K562 (cell line): ENCODE measurements at regions not wholly inside any gene's neighbourhood (a gene's known extent, or its start where the extent isn't known, plus 50 kb on each side); places are given as distances from the start of the nearest gene placed in this dataset.

Source experiments
- ATAC-seq: fragments of 200-7000 bp; cut with Tn5 transposase; 3 replicates; pipeline ENCODE4 v1.9.1; 2020; ENCODE audit warnings: moderate library complexity
- BruUV-seq: library from RNA; stranded (reverse); fragments of 400-500 nt; replicated peaks from 2 replicates; lab custom pipeline; 2021; lab: Mats Ljungman, UMichigan
- CTCF ChIA-PET: fragments of 300-600 bp; formaldehyde crosslinking; extraction: SDS; loops from one replicate; lab custom pipeline; 2021; ENCODE audit warnings: low intra/inter-chr PET ratio; lab: Yijun Ruan, JAX
- POLR2A ChIA-PET: fragments of 300-600, 350-650 bp; sonication (Branson Sonifier 250); formaldehyde crosslinking; extraction: SDS; loops from one replicate; lab custom pipeline; 2021; ENCODE audit warnings: antibody characterized with exemption, inconsistent platforms; lab: Yijun Ruan, JAX
- DNase-seq, 4 experiments: peaks; one replicate each; pipeline versions ENCODE4 v3.0.0 to v3.0.0-alpha.2; 2011 to 2018; ENCODE audit warnings: low spot score in 3 of 4, mixed read lengths in 3 of 4; ENCODE audit errors: extremely low read depth in 1 of 4
- FAIRE-seq: peaks from 2 replicates; lab custom pipeline; 2011; peaks lifted over from hg19 to GRCh38; lab: Jason Lieb, UNC
- H2AFZ ChIP-seq: 2 replicates; pipeline ENCODE4 v1.6.0; 2011; ENCODE audit warnings: low read depth, low read length, control low read depth, inconsistent platforms
- H3K27ac ChIP-seq: fragments of 200-600 bp; 3 replicates; pipeline ENCODE4 v1.8.0; 2011; ENCODE audit warnings: low read depth, mild to moderate bottlenecking, control low read depth, inconsistent platforms, low read length, moderate library complexity, mixed read lengths; ENCODE audit errors: extremely low read depth
- H3K27me3 ChIP-seq, 2 experiments: fragments of 300-600 bp in 1 of 2; 2 replicates in 1 of 2; 3 replicates in 1 of 2; pipeline versions ENCODE4 v1.6.0 to v1.8.0; 2011; ENCODE audit warnings: inconsistent platforms in 2 of 2, low read length in 2 of 2, mild to moderate bottlenecking in 1 of 2, mixed read lengths in 1 of 2, moderate library complexity in 1 of 2; ENCODE audit not compliant: control insufficient read depth in 2 of 2, insufficient read depth in 2 of 2
- H3K36me3 ChIP-seq: fragments of 300-600 bp; 3 replicates; pipeline ENCODE4 v1.8.0; 2011; ENCODE audit warnings: mild to moderate bottlenecking, low read length, inconsistent platforms; ENCODE audit not compliant: control insufficient read depth, insufficient read depth
- H3K4me1 ChIP-seq, 2 experiments: fragments of 200-600 bp in 1 of 2; replicated peaks in 1 of 2; 2 replicates in 1 of 2; 3 replicates in 1 of 2; pipeline versions ENCODE4 v1.5.1 to v1.8.0; 2011; ENCODE audit warnings: inconsistent platforms in 2 of 2, low read length in 2 of 2, mild to moderate bottlenecking in 1 of 2, mixed read lengths in 1 of 2, moderate library complexity in 1 of 2; ENCODE audit not compliant: control insufficient read depth in 2 of 2, insufficient read depth in 2 of 2
- H3K4me2 ChIP-seq: 2 replicates; pipeline ENCODE4 v1.6.1; 2011; ENCODE audit warnings: low read length, control low read depth, inconsistent platforms, mixed read lengths; ENCODE audit not compliant: insufficient read depth
- H3K4me3 ChIP-seq: fragments of 200-600 bp; sonication (generic), shearing (Covaris generic); 2 replicates; pipeline ENCODE4 v1.5.1; 2016; ENCODE audit warnings: control low read depth, inconsistent platforms
- H3K79me2 ChIP-seq: fragments of 200-600 bp; 3 replicates; pipeline ENCODE4 v1.8.0; 2011; ENCODE audit warnings: low read length, inconsistent platforms; ENCODE audit not compliant: control insufficient read depth, insufficient read depth
- H3K9ac ChIP-seq, 2 experiments: 2 replicates each; pipeline versions ENCODE4 v1.6.0 to v1.6.1; 2011; ENCODE audit warnings: low read depth in 2 of 2, low read length in 2 of 2, control low read depth in 1 of 2, inconsistent platforms in 1 of 2, mild to moderate bottlenecking in 1 of 2, mixed read lengths in 1 of 2; ENCODE audit not compliant: insufficient read depth in 1 of 2
- H3K9me1 ChIP-seq: one replicate; pipeline ENCODE4 v1.6.0; 2011; ENCODE audit warnings: inconsistent platforms, mild to moderate bottlenecking, low read length, moderate library complexity; ENCODE audit not compliant: control insufficient read depth, insufficient read depth
- H3K9me3 ChIP-seq: replicated peaks from 2 replicates; pipeline ENCODE4 v1.5.1; 2011; ENCODE audit warnings: low read depth, low read length, inconsistent platforms; ENCODE audit not compliant: control insufficient read depth, insufficient read depth
- H4K20me1 ChIP-seq: replicated peaks from 2 replicates; pipeline ENCODE4 v1.6.1; 2011; ENCODE audit warnings: low read length, inconsistent platforms, mixed read lengths; ENCODE audit not compliant: control insufficient read depth, insufficient read depth
- BACH1 ChIP-seq: fragments of 200-800 bp; sonication (Bioruptor generic); IDR thresholded peaks from 2 replicates; pipeline ENCODE4 v1.6.1; 2016; ENCODE audit warnings: missing genetic modification characterization, missing compliant biosample characterization
- BRD4 ChIP-seq: fragments of 200-600 bp; sonication (generic); IDR thresholded peaks from 2 replicates; pipeline ENCODE4 v1.6.1; 2017; ENCODE audit warnings: inconsistent platforms
- CCAR2 ChIP-seq: fragments of 200-400 bp; formaldehyde crosslinking; IDR thresholded peaks from 2 replicates; pipeline ENCODE4 v1.6.1; 2017; ENCODE audit warnings: mild to moderate bottlenecking, low read depth, low read length
- CHD4 ChIP-seq: fragments of 200-600 bp; sonication (generic); IDR thresholded peaks from 3 replicates; pipeline ENCODE4 v1.6.1; 2012; ENCODE audit warnings: low read depth, mild to moderate bottlenecking, mixed read lengths, low read length, inconsistent platforms; ENCODE audit not compliant: insufficient read depth, insufficient replicate concordance, poor library complexity, severe bottlenecking
- MAFG ChIP-seq: fragments of 450-650 bp; conservative IDR thresholded peaks from 2 replicates; pipeline ENCODE4 v1.6.1; 2016; ENCODE audit warnings: missing genetic modification characterization, missing compliant biosample characterization
- MIER1 ChIP-seq: fragments of 450-650 bp; IDR thresholded peaks from 2 replicates; pipeline ENCODE4 v1.6.1; 2016; ENCODE audit warnings: antibody characterized with exemption, mild to moderate bottlenecking, low read depth
- MYNN ChIP-seq, 2 experiments: sonication (generic); formaldehyde crosslinking in 1 of 2; IDR thresholded peaks; 2 replicates each; pipeline versions ENCODE4 v1.5.0 to v1.6.1; 2016 to 2020; ENCODE audit warnings: antibody characterized with exemption in 1 of 2, missing genetic modification reagents in 1 of 2
- PRDM10 ChIP-seq: fragments of 450-650 bp; IDR thresholded peaks from 2 replicates; pipeline ENCODE4 v1.6.1; 2018; ENCODE audit not compliant: partially characterized antibody
- PRPF4 ChIP-seq: fragments of 200-400 bp; formaldehyde crosslinking; IDR thresholded peaks from one replicate; pipeline ENCODE4 v1.6.1; 2017; ENCODE audit warnings: low read length, low read depth, mild to moderate bottlenecking; ENCODE audit not compliant: insufficient read depth, poor library complexity, severe bottlenecking
- RFX1 ChIP-seq: fragments of 450-650 bp; IDR thresholded peaks from 2 replicates; pipeline ENCODE4 v1.6.1; 2016; ENCODE audit warnings: mild to moderate bottlenecking, moderate library complexity
- ZFP30 ChIP-seq: fragments of 250-450 bp; sonication (Bioruptor Pico); IDR thresholded peaks from 2 replicates; pipeline ENCODE4 v1.8.0; 2022; ENCODE audit warnings: moderate library complexity, mild to moderate bottlenecking, inconsistent platforms, borderline replicate concordance
- ZNF354B ChIP-seq: fragments of 250-450 bp; sonication (Bioruptor Pico); IDR thresholded peaks from 2 replicates; pipeline ENCODE4 v1.4.0; 2020
- ZNF507 ChIP-seq: conservative IDR thresholded peaks from 2 replicates; pipeline ENCODE4 v1.6.1; 2017; ENCODE audit warnings: missing genetic modification characterization, missing compliant biosample characterization
- WGBS: fragments of 100-300 bp; shearing (Covaris generic); methylation state at CpG from one replicate; pipeline ENCODE4 v1.1.6; 2016; ENCODE audit warnings: low coverage, mixed read lengths; ENCODE audit not compliant: insufficient coverage; ENCODE audit errors: missing lambda C conversion rate; 5-methylcytosine and 5-hydroxymethylcytosine counted together
- in situ Hi-C: fragments of 300-500 bp; cut with MboI; formaldehyde crosslinking; loops from 4 replicates; pipeline ENCODE4 v1.15.0; 2018; ENCODE audit warnings: inconsistent platforms, mixed read lengths
- intact Hi-C: fragments of 100-400 bp; cut with micrococcal nuclease; formaldehyde crosslinking; loops from 2 replicates; pipeline ENCODE4 v1.14.2; 2022
- TF ChIP-seq, protein P1 (sequence below): fragments of 450-650 bp; formaldehyde crosslinking; IDR thresholded peaks from 2 replicates; pipeline ENCODE4 v1.4.0; 2020; ENCODE audit warnings: mild to moderate bottlenecking, moderate library complexity
- TF ChIP-seq, protein P2 (sequence below): sonication (generic); formaldehyde crosslinking; IDR thresholded peaks from 2 replicates; pipeline ENCODE4 v1.8.0; 2022; ENCODE audit warnings: mild to moderate bottlenecking, low read depth, missing genetic modification reagents

GRCh38 chr15:58330741-58331559 lies 100.8 kb upstream of the LIPC start:
- H3K36me3 ChIP-seq, result no peaks in the 10 kb centered on the region
- no peaks in the 10 kb centered on the region for H4K20me1 ChIP-seq
- no peaks in the 10 kb centered on the region for H3K79me2 ChIP-seq
- WGBS, result 26% methylated on average over 8 of the region's 8 CpGs
- H3K9ac ChIP-seq, result peak overlapping the region; percentile 81 to 85
- POLR2A ChIA-PET, result interaction anchor here (0.6 to 3.5 kb wide), 6 partner anchors 9 to 146 kb away, joined by 3 to 26 read pairs (median 4); no protein-coding TSS in a partner anchor
- intact Hi-C loops (no loop called here), in situ Hi-C loops (no loop called here)
- peak overlapping the region; percentile 77 for H2AFZ ChIP-seq
- CTCF ChIA-PET, result no interaction called here
- peak overlapping the region; percentile 96 for H3K27ac ChIP-seq
- H3K4me2 ChIP-seq, result peak overlapping the region; percentile 76
- no TSS peak for BruUV-seq
- DNase-seq (peak in 1 of 4 experiments; percentile 44), FAIRE-seq (no peak), ATAC-seq (0 out of 3 replicates have a peak, but pooled peaks have one; percentile 4)
- no peaks in the 10 kb centered on the region for H3K9me1 ChIP-seq
- peaks cover 11% of the 10 kb centered on the region for H3K9me3 ChIP-seq
- H3K27me3 ChIP-seq, result no peaks in the 10 kb centered on the region
- peaks cover 18 to 38% of the 10 kb centered on the region in 2 experiments for H3K4me1 ChIP-seq
- H3K4me3 ChIP-seq, result peak overlapping the region; percentile 5; the same call in 1 of the 2 replicates
- TF ChIP-seq, protein P1, sequence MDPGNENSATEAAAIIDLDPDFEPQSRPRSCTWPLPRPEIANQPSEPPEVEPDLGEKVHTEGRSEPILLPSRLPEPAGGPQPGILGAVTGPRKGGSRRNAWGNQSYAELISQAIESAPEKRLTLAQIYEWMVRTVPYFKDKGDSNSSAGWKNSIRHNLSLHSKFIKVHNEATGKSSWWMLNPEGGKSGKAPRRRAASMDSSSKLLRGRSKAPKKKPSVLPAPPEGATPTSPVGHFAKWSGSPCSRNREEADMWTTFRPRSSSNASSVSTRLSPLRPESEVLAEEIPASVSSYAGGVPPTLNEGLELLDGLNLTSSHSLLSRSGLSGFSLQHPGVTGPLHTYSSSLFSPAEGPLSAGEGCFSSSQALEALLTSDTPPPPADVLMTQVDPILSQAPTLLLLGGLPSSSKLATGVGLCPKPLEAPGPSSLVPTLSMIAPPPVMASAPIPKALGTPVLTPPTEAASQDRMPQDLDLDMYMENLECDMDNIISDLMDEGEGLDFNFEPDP, result no peak
- TF ChIP-seq BACH1, result peak; percentile 30; the same call in 1 of the 2 replicates
- TF ChIP-seq PRPF4, result no peak
- TF ChIP-seq PRDM10, result no peak
- no peak for TF ChIP-seq ZFP30 (CRISPR knock-in tag)
- TF ChIP-seq CCAR2, result no peak
- TF ChIP-seq MAFG (tag), result no peak
- TF ChIP-seq RFX1, result peak; percentile 45
- TF ChIP-seq CHD4, result no peak
- TF ChIP-seq BRD4, result peak; percentile 71; the same call in 1 of the 2 replicates
- no peak for TF ChIP-seq ZNF507 (tag)
- TF ChIP-seq ZNF354B, result no peak
- peak; percentile 39; the same call in 1 of the 2 replicates for TF ChIP-seq MYNN (IDR thresholded peaks at IDR 0.05)
- TF ChIP-seq MYNN (CRISPR knock-in tag; IDR thresholded peaks at IDR 0.05), result no peak
- TF ChIP-seq, protein P2, sequence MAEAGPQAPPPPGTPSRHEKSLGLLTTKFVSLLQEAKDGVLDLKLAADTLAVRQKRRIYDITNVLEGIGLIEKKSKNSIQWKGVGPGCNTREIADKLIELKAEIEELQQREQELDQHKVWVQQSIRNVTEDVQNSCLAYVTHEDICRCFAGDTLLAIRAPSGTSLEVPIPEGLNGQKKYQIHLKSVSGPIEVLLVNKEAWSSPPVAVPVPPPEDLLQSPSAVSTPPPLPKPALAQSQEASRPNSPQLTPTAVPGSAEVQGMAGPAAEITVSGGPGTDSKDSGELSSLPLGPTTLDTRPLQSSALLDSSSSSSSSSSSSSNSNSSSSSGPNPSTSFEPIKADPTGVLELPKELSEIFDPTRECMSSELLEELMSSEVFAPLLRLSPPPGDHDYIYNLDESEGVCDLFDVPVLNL, result no peak
- no peak for TF ChIP-seq MIER1
